HepG2 (cell line): ENCODE measurements at regions not wholly inside any gene's neighbourhood (a gene's known extent, or its start where the extent isn't known, plus 50 kb on each side); places are given as distances from the start of the nearest gene placed in this dataset.

Experiments
- ATAC-seq: fragments of 200-7000 bp; cut with Tn5 transposase; 3 replicates; pipeline ENCODE4 v1.9.1; 2020; ENCODE audit warnings: mild to moderate bottlenecking, moderate library complexity
- BruUV-seq: library from RNA; stranded (reverse); fragments of 400-500 nt; replicated peaks from 2 replicates; lab custom pipeline; 2021; lab: Mats Ljungman, UMichigan
- CTCF ChIA-PET: fragments of 300-600 bp; formaldehyde crosslinking; extraction: SDS; loops from one replicate; lab custom pipeline; 2021; ENCODE audit warnings: low total read pairs, inconsistent platforms, low intra/inter-chr PET ratio; lab: Yijun Ruan, JAX
- POLR2A ChIA-PET: fragments of 350-600 bp; sonication (Branson Sonifier 250); formaldehyde crosslinking; loops from one replicate; lab custom pipeline; 2020; ENCODE audit warnings: antibody characterized with exemption, inconsistent platforms; lab: Yijun Ruan, JAX
- DNase-seq: peaks from one replicate; pipeline ENCODE4 v3.0.0-alpha.2; 2015; ENCODE audit warnings: low spot score
- FAIRE-seq: peaks from 3 replicates; lab custom pipeline; 2011; peaks lifted over from hg19 to GRCh38; lab: Jason Lieb, UNC
- H2AFZ ChIP-seq: one replicate; pipeline ENCODE4 v1.6.1; 2011; ENCODE audit warnings: low read length, inconsistent platforms
- H3K27ac ChIP-seq: fragments of 300-600 bp; 3 replicates; pipeline ENCODE4 v1.8.0; 2011; ENCODE audit warnings: mixed run types, mild to moderate bottlenecking, mixed read lengths, low read length, inconsistent platforms; ENCODE audit not compliant: insufficient read depth; ENCODE audit errors: extremely low read length
- H3K27me3 ChIP-seq, 2 experiments: fragments of 200-600 bp in 1 of 2; 2 replicates in 1 of 2; 3 replicates in 1 of 2; pipeline versions ENCODE4 v1.6.0 to v1.8.0; 2011; ENCODE audit warnings: low read length in 2 of 2, mild to moderate bottlenecking in 2 of 2, moderate library complexity in 2 of 2, inconsistent platforms in 1 of 2; ENCODE audit not compliant: insufficient read depth in 2 of 2, control insufficient read depth in 1 of 2
- H3K36me3 ChIP-seq, 2 experiments: fragments of 200-600 bp in 1 of 2; replicated peaks in 1 of 2; 2 replicates in 1 of 2; 3 replicates in 1 of 2; pipeline versions ENCODE4 v1.5.1 to v1.8.0; 2011; ENCODE audit warnings: low read length in 2 of 2, inconsistent platforms in 1 of 2; ENCODE audit not compliant: insufficient read depth in 2 of 2, control insufficient read depth in 1 of 2
- H3K4me1 ChIP-seq: 2 replicates; pipeline ENCODE4 v1.5.1; 2012; ENCODE audit warnings: low read length, inconsistent platforms; ENCODE audit not compliant: insufficient read depth
- H3K4me2 ChIP-seq: 2 replicates; pipeline ENCODE4 v1.6.0; 2011; ENCODE audit warnings: low read depth, low read length, inconsistent platforms
- H3K4me3 ChIP-seq, 3 experiments: fragments of 200-600 bp in 1 of 3; sonication (generic), shearing (Covaris generic) in 1 of 3; replicated peaks in 1 of 3; 2 replicates each; pipeline ENCODE4 v1.5.1; 2011 to 2016; ENCODE audit warnings: low read length in 3 of 3, inconsistent platforms in 2 of 3, low read depth in 2 of 3, mild to moderate bottlenecking in 2 of 3, control low read depth in 1 of 3, mixed read lengths in 1 of 3; ENCODE audit not compliant: insufficient read depth in 1 of 3
- H3K79me2 ChIP-seq: one replicate; pipeline ENCODE4 v1.6.1; 2011; ENCODE audit warnings: low read length, inconsistent platforms; ENCODE audit not compliant: insufficient read depth
- H3K9ac ChIP-seq: 2 replicates; pipeline ENCODE4 v1.6.0; 2011; ENCODE audit warnings: mild to moderate bottlenecking, low read depth, low read length, inconsistent platforms; ENCODE audit not compliant: insufficient read depth
- H3K9me3 ChIP-seq: 2 replicates; pipeline ENCODE4 v1.5.1; 2012; ENCODE audit warnings: mild to moderate bottlenecking, low read length
- H4K20me1 ChIP-seq: 2 replicates; pipeline ENCODE4 v1.6.0; 2011; ENCODE audit warnings: inconsistent platforms, mild to moderate bottlenecking, low read length, moderate library complexity; ENCODE audit not compliant: insufficient read depth
- ATF5 ChIP-seq: sonication (generic); formaldehyde crosslinking; IDR thresholded peaks from 2 replicates; pipeline ENCODE4 v1.4.0; 2020; ENCODE audit warnings: mild to moderate bottlenecking, low read depth, missing genetic modification reagents
- DBP ChIP-seq: sonication (generic); formaldehyde crosslinking; IDR thresholded peaks from 2 replicates; pipeline ENCODE4 v1.4.0; 2020; ENCODE audit warnings: missing genetic modification reagents; ENCODE audit errors: not compliant biosample characterization
- EED ChIP-seq: sonication (generic); formaldehyde crosslinking; IDR thresholded peaks from 2 replicates; pipeline ENCODE4 v1.5.0; 2020; ENCODE audit warnings: mild to moderate bottlenecking, missing genetic modification reagents
- HNRNPK ChIP-seq: fragments of 200-400 bp; formaldehyde crosslinking; IDR thresholded peaks from 2 replicates; pipeline ENCODE4 v1.6.1; 2018; ENCODE audit warnings: low read length, low read depth, moderate library complexity, mild to moderate bottlenecking; ENCODE audit not compliant: poor library complexity, severe bottlenecking
- RBFOX2 ChIP-seq: fragments of 200-400 bp; formaldehyde crosslinking; IDR thresholded peaks from 2 replicates; pipeline ENCODE4 v1.6.1; 2017; ENCODE audit warnings: low read depth, mild to moderate bottlenecking, low read length
- TBP ChIP-seq: sonication (generic); formaldehyde crosslinking; IDR thresholded peaks from 2 replicates; pipeline ENCODE4 v1.5.0; 2020; ENCODE audit warnings: missing genetic modification reagents
- TFE3 ChIP-seq: IDR thresholded peaks from 2 replicates; pipeline ENCODE4 v1.6.1; 2016
- ZNF274 ChIP-seq: sonication (generic); formaldehyde crosslinking; IDR thresholded peaks from 2 replicates; pipeline ENCODE4 v1.5.1; 2020; ENCODE audit warnings: mild to moderate bottlenecking, missing genetic modification reagents
- ZNF329 ChIP-seq: sonication (generic); formaldehyde crosslinking; IDR thresholded peaks from 2 replicates; pipeline ENCODE4 v1.9.0; 2021; ENCODE audit warnings: low read depth, mild to moderate bottlenecking, missing genetic modification reagents
- ZNF75D ChIP-seq: sonication (generic); formaldehyde crosslinking; IDR thresholded peaks from 2 replicates; pipeline ENCODE4 v1.8.1; 2023; ENCODE audit warnings: missing genetic modification reagents, mild to moderate bottlenecking, borderline replicate concordance
- ZNF781 ChIP-seq: sonication (generic); formaldehyde crosslinking; IDR thresholded peaks from 2 replicates; pipeline ENCODE4 v1.5.1; 2020; ENCODE audit warnings: borderline replicate concordance, mild to moderate bottlenecking, missing genetic modification reagents; ENCODE audit errors: not compliant biosample characterization
- WGBS: methylation state at CpG from one replicate; pipeline ENCODE4 v1.1.6; 2017; ENCODE audit warnings: low lambda C conversion rate; 5-methylcytosine and 5-hydroxymethylcytosine counted together
- in situ Hi-C: cut with HindIII; loops from 2 replicates; pipeline ENCODE4 v1.10.0; 2017; ENCODE audit warnings: low pct_unique_long_range_greater_than_20kb; ENCODE audit not compliant: extremely low pct_ligation_motif_present
- intact Hi-C: fragments of 100-400 bp; cut with micrococcal nuclease; formaldehyde crosslinking; loops from one replicate; pipeline ENCODE4 v1.10.0; 2022; ENCODE audit not compliant: unreplicated experiment

GRCh38 chr11:110892741-110893285 is 180.6 kb upstream of the ARHGAP20 start (continued):
- TF ChIP-seq DBP (CRISPR knock-in tag), result no peak
- no peak for TF ChIP-seq ATF5
- no peak for TF ChIP-seq ZNF329
- TF ChIP-seq RBFOX2, result no peak
- TF ChIP-seq TFE3 (CRISPR knock-in tag), result no peak
- TF ChIP-seq TBP, result no peak
- TF ChIP-seq HNRNPK, result no peak
- TF ChIP-seq, all 625 proteins: peak for 0

- H3K9ac ChIP-seq, result no peak overlapping the region
- POLR2A ChIA-PET, result no interaction called here
- no peak for ATAC-seq
- TF ChIP-seq EED (no peak), ZNF274 (CRISPR knock-in tag) (no peak), ZNF75D (CRISPR knock-in tag) (no peak), ZNF781 (no peak)
- TF ChIP-seq, all 625 proteins: peak for 0
- Histone ChIP-seq H3K27me3 (no peaks in the 10 kb centered on the region), H3K4me3 (no peak overlapping the region), H3K36me3 (no peaks in the 10 kb centered on the region), H4K20me1 (no peaks in the 10 kb centered on the region), H3K4me1 (no peaks in the 10 kb centered on the region), H3K4me2 (no peak overlapping the region), H3K9me3 (no peaks in the 10 kb centered on the region), H3K79me2 (no peaks in the 10 kb centered on the region), H3K27ac (no peak overlapping the region), H2AFZ (no peak overlapping the region)
- in situ Hi-C loops (no loop called here), intact Hi-C loops (no loop called here)
- FAIRE-seq (no peak), DNase-seq (no peak)
- CTCF ChIA-PET, result no interaction called here
- WGBS, result 0% methylated on average over 1 of the region's 1 CpG
- BruUV-seq, result no TSS peak
These were observed 179.2 kb upstream of the ARHGAP20 start for GRCh38 chr11:110891411-110891810.
